SIG-M5 treated with dmso at 0.1 percent for 504 hours (cell line): ENCODE measurements at regions not wholly inside any gene's neighbourhood (a gene's known extent, or its start where the extent isn't known, plus 50 kb on each side); places are given as distances from the start of the nearest gene placed in this dataset.

Source experiments
- DNase-seq: peaks from one replicate; lab custom pipeline; 2025; ENCODE audit not compliant: unreplicated experiment; lab: John Stamatoyannopoulos, UW

DNA sequence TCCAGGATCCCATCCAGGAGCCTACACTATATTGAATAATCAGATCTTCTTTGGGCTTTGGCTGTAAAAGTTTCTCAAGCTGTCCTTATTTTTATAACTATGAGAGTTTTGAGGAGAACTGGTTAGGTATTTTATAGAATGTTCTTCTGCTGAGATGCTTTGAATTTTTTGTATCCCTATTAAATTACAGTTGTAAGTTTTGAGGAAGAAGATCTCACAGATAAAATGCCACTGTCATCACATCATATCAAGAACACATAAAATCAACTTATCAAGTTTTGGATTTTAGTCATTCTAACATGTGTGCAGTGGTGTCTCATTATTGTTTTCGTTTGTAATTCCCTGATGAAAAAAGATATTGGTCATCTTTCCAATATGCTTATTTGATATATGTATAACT is 260.2 kb upstream of the COL3A1 start:
- no peak for DNase-seq

DNA sequence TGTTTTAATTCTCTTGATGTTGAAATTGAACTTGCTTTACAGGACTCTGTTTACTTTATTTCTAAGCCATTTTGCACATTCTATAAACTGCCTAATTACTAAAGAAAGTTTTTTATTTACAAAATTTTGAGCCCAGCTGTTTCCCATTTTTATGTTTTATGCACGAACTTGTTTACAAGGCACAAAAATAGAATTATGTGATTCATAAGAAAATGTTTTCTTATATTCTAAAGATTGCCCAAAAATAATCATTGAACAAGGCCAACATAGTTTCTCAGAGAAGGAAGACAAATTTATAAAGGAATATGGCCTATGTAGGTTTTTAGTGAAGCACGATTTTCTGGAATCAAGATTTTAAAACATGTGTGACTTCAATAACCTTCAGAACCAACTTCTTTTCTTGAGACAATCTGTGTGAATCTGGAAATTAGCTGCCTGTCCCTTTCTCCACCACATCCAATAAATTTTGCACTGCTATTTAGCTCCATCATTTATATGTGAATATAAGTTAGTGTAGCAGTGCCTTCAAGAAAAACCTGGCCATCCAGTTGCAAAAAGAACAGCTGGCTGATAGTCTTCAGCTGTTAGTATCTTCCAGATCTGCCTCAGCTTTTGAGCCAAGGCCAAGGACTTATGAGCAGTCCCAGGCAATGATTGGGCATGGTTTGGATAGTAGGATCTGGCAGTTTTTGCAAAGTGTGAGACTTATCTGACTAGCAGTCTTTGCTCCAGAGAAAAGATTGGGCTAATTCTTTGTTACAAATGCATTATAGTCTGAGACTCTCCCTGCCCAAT is 253.2 kb upstream of the COL3A1 start:
- no peak for DNase-seq

DNA sequence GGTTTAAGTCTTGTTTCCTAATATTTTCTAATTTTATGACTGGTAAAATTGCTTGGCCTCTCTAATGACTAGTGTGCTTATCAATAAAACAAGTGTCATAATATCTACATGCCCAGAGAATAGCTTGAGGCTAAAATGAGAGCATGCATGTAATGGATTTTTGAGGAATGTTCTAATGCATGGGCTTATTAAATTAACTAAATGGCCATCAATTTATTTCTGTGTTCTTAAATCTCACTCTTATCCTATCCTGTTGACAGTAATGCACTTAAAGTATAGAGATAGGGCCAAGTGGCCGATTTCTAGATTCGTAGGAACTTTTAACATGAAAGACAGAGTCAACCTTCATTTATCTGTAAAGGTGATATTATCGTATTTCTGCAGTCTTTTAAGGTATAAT is 252.4 kb upstream of the COL3A1 start:
- no peak for DNase-seq

DNA sequence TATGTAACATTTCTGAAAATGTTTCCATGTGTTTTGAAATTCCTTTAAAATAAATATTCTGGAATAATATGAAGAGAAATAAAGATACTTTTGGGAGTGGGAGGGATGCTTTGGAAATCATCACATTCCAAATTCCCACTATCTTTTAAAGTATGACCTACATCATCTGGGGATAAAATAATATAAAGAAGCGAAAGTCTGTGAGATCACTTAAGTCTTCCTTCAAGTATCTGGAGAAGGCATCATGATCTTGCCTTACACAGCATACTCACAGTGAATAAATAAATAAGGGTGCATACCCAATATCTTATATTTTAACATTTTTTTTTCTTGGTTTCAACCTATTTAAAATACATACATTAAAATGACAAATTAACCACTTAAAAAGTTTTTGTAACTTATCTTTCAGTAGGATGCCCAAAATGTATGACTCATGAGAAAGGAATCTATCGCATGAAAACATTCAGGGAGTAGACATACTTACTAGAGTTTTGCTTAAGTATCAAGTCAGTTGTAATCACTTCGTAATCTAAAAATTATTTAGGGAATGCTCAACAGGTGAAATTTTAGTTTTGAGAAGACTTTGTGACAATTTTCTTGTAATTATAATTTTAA is 248.3 kb upstream of the COL3A1 start:
- DNase-seq: no peak

DNA sequence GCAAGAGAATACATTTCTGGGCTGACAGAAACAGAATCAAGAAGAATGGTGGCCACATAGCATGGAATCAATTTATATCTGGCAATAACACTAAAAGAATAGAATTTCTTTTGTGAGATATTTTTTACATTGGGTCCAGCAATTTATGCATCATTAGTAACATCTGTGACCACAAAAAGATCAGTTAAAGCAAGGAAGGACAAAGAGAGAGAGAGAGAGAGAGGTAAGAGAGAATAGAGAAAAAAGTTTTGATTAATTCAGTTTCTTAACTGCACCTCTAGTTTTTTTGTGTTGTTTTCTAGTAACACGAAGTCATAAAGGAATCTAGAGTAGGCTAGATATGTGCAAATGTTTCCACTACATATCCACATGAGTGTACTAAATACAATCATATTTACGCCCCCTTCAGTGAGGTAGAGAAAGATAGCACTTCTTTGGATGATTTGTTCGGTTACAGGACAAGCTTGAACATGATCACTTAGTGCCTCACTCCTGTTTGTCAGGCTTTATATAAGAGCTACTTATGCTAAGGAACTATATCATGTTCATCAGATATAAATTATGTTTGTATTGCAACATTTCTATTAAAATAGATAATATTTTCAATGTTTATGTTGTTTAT is 247.4 kb upstream of the COL3A1 start:
- no peak for DNase-seq

DNA sequence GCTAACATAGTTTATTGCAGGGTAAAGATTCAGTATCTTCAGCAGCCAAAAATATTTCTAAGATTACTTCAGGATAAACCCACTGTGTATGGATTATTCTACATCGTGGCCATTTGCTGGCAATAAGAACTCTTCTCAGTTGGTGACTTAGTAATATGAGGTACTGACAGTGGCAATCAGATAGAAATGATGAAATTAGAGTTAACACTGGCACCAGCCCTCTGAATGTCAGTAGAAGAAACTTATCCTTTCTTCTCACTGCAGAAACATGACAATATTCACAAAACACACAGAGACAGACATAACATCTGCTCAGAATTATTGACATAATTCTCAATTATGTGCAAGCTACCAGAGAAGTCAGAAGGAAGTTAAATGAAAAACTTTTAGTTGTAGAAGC is 246.3 kb upstream of the COL3A1 start:
- no peak for DNase-seq

DNA sequence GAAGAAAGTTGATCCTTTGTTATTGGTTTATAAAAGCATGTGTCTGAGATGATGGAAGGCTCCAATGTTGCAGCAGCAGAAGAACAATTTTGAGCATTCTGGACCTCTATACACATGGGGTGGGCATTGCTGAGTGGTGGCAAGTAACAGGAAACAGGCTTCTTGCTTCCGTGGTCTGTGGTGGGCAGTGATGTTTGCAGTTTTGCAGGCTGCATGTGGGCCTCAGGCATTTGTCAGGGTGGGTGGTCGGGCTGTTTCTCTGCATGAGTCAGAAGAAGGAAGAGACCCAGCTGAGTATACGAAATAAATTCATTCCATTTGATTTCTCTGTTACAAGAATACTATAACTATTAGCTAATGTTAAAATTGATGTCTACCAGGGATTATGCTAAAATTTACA is 239.5 kb upstream of the COL3A1 start:
- no peak for DNase-seq

DNA sequence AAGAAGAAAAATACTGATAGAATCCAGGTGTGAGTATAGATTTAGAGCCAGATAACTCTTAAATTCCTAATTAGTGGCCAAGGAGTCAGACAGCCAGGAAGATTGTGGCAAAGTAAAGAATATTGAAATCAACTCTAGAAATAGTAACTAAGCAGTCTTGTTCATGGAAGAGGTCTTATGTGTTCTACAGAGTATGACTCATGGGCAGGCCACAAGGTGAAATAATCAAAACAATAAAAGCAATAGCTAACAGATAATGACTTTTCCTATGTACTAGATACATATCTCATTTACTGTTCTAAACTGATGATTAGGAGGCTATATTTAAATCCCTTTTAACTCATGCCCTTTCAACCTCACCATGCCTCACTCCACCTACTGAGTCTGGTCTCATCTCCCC is 227.4 kb upstream of the COL3A1 start:
- DNase-seq: no peak

DNA sequence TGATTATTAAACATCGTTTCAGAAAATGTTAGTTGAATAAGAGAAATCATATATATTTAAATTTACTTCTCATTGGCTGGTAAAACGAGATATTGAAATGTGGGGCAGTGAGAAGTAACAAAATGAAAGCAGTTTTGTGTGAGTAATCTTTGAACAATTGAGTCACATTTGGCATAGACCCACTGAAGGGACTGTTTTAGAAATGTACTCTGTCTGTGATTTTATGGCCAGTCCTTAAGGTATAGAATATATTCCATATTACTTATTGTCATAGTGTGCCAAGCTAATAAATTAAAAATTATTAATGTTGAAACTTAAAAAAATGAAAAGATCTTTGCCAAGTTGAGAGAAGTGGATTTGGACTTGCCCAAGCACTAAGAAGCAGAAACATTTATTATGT is 222.4 kb upstream of the COL3A1 start:
- DNase-seq: no peak

DNA sequence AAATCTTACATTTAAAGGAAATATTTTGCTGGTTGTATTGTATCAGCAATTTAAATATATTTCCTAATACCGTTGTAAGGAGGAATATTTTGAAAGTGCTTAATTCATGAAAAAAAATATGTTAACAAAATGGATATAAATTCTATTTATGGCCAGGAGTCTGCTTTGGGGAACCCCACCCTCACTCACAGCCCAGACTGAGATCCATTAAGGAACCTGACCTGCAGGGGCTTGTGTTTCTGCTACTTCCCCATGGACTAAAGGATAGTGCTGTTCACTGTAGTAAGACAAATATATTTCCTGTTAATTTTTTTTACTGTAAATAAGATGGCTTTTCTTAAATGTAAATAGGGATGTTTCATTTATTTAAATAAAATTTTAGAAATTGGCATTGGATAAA is 221.9 kb upstream of the COL3A1 start:
- DNase-seq: no peak

DNA sequence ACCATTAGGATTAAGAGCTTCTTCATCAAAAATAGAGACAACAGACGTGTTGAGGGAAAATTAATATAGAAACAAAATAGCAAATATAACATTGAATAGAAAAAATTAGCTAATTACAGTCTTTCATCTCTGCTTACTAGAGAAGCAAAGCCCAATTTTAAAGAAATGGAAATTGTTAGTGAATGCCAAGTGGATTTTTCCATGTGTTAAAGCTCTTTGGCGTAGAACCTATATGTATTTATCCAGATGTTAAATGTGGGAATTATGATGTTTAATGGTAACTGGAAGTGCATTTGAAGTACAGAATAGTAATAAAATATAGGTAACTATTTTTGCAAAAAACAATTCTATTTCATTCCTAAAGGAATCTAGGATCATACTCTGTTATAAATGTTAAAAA is 212.0 kb upstream of the COL3A1 start:
- DNase-seq: no peak

DNA sequence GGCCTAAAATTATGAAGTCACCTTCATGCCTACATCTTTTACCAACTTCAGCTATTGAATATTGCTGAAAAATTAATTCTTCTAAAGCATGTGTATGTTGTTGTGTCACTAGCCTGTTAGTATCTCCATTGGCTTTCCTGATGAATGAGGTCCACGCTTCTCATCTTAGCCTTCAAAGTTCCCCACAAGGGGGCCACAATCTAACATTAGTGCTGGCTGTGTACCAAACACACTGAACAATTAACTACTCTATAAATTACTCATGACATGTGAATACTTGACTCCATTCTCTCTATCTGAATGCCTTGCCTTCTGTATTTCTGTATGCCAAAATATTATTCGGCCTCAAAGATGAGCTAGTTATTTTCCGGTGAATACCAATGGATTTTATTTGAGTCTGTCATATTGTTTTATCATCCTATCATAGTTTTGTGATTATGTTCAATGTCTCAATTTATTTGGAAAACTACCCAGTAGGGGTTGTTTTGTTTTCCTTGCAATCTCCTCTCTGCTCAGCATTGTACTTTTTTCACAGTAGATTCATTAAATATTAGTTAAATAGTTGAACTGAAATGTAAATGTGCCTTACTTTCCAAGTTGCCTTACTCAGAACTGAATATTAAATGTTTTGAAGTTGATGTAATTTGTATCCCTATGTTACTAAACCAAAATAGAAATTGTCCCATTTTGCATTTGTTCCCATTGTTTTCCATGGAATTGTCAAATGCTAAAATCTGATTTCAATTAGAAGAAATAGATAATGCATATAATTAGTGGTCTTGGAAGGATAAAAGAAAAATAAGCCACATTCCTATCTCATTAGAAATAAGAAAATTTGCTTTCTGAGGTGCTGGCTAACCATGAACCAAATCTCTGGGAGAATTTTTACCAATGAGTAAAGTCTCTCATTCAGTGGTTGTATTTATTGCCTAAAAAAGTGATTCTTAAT is 208.4 kb upstream of the COL3A1 start:
- DNase-seq: no peak

DNA sequence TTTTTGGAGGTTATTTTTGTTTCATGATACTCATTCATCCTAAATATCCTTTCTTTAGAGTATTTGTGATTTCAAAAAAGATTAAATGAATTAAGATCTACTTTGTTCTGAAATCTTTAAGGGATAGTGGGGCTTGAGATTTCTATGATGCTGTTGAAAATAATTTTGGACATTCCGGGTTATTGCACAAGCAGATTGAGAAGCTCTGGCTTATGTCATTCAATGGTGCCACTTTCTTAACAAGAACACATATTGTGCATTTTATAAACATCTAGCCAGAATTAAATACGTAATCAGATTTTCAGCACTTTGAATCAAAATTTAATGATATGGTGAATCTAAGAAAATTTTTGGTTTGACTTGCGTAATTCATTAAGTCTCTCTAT is 207.7 kb upstream of the COL3A1 start:
- DNase-seq: no peak

DNA sequence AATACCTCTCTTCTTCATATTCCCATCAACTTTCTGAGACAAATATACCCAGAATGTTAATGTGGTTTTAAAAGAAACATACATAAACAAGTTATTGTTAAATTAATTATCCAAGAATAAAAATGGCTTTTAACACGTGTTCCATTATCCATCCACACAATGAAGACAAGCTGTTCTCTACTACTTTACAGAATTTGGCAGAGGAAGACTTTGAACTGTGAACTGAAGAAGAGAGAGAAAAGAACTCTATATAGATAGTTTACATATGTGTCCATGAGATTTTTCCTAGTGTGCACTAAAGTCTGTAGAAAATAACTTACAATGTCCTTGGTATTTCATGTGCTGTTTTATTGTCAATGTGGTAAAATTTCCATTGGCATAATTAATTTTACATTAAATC is 207.0 kb upstream of the COL3A1 start:
- DNase-seq: no peak

DNA sequence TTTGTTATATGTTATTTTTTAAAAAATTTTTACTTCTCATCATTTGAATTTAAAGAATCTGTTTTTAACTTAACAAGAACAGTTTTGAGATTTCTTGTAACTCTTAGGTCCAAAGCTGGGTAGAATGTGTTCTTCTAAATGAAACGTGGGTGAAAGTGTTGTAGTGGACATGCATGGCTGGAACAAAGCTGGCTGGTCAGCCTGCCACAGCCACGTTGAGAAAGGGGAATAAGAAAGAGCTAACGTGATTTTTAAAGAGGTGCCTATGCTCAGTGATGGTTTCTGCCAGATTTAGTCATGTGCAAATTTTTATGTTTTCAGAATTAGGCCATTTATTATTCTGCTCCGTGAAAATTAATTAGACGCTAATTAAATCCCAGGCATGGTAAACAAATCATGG is 203.9 kb upstream of the COL3A1 start:
- DNase-seq: no peak

DNA sequence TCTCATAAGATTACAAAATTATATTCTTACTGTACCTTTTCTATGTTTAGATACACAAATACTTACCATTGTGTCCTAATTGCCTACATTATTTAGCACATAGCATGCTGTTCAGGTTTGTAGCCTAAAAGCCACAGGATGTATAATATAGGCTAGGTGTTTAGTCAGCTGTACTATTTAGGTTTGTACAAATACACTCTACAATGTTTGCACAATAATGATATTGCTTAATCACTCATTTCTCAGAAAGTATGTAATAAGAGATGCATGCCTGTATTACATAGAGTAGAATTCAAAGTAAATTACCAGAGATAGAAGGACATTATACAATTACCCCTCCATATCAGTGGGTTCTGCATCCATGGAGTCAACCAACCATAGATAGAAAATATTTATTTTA is 201.1 kb upstream of the COL3A1 start:
- no peak for DNase-seq

DNA sequence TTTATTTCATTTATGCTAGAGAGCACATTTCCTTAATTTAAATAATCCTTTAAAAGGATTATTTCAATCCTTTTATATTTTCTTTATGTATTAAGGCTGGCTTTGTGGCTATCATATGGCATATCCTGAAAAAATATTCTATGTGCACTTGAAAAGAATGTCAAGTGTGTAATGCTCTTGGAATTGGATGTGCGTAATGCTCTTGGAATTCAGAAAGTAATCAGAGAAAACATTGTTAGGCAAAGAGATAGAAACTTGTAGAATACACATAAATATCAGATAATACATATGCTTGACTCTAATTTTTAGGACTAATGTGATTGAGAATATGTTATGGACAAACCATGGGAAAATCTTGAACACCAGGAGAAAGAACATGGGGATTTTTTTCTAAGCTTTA is 197.5 kb upstream of the COL3A1 start:
- DNase-seq: no peak

DNA sequence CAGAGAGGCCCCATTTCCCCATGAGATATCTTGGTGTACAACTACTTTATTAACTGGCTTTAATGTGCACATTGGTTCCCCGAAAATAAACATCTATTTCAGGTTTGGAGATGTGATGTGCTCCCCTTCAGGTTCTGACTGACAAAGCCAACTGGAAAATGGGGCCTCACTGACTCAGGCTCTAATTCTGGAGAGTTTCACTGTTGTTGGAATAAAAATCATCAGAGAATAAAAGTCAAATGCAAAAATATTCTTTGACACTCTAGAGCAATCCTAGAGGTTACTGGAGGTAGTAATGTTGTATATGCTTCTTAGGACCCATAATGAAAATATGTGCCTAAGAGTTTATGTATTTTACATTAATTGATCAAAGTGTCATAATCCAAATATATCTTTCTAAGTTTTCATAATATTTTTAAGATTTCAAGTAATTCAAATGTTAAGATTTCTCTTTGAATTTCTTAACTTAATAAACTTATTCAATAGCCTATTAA is 189.9 kb upstream of the COL3A1 start:
- no peak for DNase-seq

DNA sequence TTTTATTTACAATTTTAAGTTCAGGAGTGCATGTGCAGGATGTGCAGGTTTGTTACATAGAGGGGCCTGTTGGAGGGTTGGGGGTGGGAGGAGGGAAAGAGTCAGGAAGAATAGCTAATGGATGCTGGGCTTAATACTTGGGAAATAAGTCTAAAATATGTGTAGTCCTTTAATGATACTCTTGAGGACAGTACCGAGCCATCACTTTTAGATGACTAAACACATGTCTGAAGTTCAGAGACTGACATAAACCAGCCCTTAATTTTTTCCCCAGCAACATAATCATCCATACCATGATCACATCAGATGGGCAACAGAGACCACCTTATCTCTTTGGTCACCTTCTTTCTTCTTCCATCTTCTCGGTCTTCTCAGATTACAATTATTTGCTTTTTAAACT is 189.1 kb upstream of the COL3A1 start:
- DNase-seq: no peak

DNA sequence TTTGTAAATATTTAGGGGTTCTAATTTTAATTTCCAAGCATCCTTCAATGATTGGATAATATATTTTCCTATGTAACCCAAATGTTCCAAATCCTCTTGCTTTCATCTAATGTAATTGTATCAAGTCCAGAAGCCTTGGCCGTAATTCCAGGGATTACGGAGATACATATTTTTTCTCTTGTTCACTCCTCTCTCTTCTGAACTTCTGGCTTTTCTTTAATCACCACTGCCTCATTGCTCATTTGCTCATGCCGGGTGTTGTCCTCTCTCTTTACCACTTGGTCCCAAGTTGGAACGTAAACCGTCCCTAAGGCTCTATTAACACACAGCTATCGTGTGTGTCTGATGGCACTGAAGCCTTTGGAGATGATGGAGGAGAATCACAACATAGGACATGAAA is 188.7 kb upstream of the COL3A1 start:
- DNase-seq: no peak

DNA sequence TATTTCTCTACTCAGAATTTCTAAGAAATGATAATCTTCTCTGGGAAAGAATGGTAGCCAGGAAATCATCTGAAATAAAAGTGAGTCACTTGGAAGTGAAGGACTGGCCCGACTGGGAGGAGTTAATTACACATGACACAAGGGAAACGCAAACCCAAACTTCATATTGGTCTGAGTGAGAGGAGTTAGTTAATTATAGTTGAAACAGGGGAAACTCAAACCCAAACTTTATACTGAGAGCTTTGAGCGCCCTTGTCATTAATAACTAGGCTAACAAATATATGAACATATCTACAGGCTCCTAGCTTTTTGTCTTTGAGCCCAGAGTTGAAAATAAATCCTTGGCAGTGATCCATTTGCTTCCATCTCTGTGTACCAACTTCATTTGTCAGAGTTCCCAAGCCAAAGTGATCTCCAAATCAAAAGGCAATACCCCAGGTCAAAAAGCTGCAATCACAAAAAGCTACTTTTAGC is 187.8 kb upstream of the COL3A1 start:
- DNase-seq: no peak
